GM19372 (cell line): ENCODE measurements at regions not wholly inside any gene's neighbourhood (a gene's known extent, or its start where the extent isn't known, plus 50 kb on each side); places are given as distances from the start of the nearest gene placed in this dataset.

Source experiments
- ATAC-seq: cut with Tn5 transposase; IDR thresholded peaks from one replicate; pipeline ENCODE4 v1.9.1; 2021; ENCODE audit warnings: mild to moderate bottlenecking, low read depth, moderate library complexity; ENCODE audit not compliant: unreplicated experiment

DNA sequence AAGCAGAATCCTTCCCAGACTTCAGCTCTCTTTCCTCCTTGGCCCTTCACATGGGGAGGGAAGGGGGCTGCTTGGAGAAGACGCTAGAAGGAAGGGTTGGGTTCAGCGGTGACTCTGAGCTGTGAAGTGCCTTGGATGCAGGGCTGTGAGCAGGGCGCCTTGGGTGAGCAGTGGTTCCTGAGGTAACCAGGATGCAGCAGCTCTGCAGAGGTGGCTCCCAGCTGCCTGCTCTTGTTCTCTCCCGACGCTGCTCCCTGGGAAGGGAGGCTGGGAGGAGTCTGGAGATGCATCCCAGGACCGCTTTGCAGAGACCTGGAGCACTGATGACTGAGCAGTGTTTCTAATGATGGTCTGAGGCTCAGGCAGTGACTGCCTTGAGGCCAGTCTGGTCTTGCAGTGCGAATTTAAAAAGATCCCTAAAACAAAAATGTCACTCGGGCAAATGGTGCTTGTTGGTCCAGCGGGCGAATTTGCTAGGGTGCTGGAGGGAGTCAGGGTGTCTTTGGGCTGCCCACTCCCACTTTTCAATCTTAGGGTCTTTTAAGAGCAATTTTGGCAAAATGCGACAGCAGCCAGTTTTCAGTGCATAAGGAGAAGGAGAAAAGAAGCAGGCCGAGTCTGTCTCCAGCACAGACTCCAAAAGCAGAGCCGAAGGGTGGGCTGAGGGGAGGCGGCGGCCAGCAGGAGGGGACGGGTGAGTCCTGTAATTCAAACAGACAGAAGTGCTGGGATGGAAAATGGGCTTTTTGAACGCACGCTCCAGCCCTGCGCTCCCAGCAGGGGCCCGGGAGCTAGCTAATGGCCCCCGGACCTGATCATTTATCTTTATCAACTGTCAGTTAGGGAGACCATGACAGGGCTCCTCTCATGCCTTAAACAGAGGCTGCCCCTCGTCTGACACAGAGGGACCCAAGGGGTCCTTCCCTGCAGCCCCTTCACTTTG, 191.2 kb upstream of the SHH start:
- ATAC-seq, result no peak

DNA sequence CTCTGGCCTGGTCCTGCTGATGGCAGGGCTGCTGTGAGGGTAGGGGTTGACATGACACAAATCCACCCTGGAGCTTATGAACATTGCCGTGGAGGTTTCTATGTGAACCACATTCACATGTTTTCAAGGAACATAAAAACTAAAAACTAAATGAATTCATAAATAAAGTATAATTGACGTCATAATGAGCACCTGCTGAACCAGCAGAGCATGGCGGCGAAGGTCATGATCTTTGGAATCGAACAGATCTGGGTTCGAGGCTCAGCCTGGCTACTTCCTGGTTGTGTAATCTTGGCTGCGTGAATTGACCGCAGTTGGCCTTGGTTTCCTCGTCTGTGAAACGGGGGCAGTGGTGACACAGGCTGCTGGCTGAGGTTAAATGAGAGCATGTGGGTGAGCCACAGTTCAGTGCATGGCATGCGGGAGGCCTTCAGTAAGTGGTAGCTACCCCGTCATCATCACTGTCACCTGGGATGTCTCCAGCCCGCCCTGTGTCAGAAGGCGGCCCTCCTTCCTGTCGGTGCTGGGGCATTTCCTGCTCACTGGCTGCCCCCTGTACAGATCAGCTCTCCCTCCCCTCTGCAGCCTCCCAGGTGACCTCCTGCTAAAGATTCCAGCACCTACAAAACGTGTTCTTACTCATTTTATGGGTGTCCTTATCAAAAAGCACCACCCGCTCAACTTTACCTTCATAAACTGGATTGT, 190.3 kb upstream of the SHH start:
- no peak for ATAC-seq

DNA sequence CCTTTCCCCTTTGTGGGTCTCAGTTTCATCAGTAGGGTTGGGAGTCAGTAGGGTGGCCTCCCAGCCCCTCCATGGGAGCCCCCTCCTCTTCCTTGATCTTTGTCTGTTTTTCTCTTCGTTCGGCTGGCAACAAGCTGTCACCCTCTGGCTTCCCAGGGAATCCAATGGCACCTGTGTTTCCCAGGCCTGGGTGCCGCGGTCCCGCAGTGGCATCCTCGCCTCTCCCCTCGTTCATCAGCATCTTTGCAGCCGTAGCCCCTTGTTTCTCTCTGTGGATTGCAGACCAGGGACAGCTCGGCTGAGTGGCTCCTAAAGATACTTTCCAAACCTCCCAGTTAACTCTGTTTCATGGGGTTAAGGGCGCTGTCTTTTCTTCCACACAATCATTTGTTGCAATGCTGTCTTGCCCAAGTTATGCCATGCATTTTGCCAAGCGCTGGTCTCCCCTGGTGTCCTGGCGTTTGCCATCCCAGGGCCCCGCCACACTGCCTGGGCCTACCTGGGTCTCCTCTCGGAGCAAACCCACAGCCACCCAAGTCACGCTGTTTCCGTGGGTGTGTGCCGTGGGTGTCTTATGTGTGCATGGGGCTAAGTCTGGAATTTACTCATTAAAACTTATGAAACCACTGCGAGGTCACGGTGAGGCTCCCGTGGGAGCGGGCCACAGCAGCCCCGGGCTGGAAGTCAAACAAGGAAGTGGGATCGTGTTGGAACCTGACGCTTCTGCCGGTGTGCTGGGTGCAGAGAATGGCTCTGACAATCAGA, 189.4 kb upstream of the SHH start:
- no peak for ATAC-seq

DNA sequence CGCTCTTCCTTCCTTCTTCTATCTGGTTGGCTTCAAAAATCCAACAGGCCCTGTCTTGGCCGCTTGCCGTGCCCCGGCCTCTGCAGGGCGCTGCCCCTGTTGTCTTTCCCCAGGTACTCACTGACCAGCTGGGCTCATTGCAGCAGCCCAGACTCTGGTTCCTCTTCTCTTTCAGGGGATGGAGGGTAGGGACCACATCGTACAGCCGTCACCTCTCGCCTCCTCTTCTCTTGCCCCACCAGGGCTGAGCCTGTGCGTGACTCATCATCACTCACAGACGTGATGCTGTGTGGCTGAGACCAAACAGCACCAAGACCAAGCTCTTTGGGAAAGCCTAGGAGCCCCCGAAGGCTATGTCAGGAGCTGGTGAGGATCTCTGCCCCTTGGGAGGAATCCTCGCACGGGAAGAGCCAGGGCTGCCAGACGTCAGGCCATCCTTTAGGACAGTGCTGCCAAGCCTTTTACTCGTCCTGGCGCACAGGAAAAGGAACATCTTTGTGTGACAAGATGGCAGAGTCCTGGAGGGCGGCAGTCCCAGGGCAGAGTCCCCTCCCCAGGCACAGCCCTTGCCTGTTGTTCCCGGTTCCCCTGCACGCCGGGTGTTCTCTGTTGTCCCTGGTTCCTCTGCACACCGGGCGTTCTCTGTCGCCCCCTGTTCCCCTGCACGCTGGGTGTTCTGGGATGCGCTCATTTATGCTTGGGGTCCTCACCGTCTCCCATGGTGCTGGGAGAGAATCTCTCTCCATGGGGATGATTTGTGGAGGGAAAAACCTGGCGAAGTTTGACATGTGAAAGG, 188.5 kb upstream of the SHH start:
- no peak for ATAC-seq

DNA sequence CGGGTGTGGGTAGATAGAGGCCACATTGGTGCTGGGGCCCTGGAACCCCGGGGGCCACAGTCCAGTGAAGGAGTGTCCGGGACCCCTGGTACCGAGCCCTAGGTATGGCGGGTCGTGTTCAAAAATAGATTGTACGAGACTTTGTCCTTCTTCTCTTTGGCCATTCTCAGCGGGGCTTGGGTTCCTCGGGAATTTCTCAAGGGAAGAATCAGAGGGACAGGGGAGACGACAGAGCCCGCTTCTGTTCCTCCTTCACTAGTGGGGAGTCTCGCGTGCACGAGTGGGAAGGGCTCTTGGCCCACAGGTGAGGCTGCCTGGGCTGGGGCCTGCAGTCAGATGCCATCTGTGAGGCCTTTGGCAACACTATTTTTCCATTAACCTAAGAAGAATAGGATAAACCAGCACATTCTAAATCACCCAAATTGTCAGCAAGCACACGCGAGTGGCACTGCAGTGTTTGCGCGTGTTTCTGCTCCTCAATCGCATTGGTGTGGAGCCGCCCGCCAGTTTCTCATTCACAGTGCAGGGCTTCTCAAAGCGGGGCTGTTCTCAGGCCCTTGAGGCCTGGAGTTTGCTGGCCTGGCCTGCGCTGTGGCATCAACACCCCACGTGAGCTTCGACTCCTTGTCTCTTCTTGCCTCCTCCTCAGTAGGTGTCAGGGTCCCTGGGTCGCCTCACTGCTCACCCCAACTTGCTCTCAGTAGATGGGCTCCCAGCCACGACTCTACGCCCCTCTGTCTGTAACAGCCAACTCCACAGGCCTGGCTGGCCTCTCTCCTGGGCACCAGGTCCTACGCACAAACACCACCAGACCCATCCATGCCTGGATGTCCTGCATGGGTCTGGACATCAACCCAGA, 187.6 kb upstream of the SHH start:
- no peak for ATAC-seq

DNA sequence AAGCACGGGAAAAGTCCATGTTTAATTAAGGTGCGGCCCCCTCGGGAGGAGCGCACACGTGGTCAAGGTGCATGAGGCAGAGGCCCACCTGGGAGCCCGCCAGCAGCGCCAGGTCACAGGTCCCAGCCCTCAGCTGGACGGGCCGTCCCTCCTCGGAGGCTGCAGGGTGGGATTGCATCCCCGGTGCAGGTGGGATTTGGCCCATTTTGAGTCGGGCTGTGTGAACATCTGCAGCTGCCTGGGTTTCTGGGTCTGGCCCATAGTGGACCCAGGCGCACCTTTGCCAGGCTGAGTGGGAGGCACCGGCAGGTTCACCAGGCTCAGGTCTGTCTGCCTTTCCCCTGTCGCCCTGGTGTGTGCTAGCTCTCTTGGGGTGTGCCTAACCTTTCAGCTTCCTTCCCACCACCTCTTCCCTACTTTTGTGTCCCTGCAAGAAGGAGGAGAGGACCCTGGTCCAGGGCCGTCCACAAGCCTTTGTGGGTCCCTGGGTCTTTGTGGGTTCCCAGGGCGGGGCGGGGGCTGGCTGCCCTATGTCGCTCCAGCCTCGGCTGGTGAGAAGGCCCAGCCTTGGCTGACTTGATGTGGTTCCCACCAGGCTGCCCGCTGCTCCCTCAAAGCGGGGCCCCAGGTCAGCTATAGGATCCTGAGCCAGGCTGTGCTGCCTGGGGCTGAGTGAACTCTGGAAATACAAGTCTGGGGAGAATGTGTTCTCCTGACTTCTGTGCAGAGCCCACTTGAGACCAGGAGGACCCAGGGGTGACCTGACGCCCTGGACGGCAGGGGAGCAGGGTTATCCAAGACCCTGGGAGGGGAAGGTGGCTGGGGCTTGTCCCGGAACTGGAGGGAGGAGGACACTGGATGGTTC, 186.7 kb upstream of the SHH start:
- no peak for ATAC-seq

DNA sequence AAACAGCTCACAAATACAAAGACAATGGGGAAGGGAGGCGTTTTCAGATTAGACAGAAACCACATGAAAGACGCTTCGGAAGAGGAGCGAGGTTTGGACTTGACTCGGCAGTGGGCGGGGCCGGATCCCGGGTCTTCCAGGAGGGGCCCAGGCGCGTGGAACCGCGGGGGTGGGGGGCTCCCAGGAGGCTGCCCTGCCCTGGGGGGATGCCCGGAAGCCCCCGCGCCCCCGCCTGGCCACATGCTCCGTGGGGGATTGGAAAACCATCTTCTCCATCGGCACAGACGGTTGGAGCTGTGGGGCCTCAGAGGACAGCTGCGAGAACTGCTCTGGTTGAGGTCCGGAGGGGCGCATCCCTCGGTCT, 186.0 kb upstream of the SHH start:
- ATAC-seq, result no peak

DNA sequence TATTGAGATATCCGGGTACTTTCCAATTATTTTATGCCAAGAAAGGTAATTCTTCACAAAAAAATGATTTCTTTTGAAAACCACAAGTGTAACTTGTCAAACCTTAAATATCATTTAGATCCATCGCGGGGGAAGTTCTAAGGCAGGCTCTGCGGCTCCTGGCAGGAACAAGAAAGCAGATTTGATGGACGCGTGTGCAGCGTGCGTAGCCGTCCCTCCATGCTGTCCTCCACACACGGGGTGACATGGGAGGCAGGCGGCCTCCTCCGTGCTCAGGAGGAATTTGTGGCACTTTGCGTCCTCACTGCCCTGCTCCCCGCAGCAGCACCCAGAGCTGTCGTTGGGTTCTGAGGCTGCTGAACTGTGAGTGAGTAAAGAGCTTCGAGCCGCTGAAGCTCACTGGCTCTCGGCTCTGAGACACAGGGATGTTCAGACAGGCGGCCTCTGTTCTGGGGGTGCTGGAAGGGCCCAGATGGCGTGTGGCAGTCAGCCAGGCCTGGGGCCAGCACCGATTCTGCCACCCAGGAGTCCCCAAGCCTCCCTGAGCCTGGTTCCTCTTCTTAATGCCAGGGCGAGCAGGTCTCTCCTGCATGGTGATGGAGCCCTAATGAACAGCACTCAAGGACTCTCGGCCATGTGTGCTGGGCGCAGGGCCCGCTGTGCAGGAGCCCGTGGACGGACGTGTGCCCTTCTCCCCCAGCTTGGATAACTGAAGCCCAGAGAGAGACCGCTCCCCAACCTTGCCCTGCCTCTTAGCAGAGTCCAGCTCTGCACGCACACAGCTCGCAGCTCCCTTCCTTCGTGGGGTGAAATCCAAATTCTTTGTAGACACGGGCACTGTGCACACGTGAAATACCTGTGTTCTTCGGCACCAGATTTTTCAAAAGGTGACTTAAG, 185.4 kb upstream of the SHH start:
- no peak for ATAC-seq

DNA sequence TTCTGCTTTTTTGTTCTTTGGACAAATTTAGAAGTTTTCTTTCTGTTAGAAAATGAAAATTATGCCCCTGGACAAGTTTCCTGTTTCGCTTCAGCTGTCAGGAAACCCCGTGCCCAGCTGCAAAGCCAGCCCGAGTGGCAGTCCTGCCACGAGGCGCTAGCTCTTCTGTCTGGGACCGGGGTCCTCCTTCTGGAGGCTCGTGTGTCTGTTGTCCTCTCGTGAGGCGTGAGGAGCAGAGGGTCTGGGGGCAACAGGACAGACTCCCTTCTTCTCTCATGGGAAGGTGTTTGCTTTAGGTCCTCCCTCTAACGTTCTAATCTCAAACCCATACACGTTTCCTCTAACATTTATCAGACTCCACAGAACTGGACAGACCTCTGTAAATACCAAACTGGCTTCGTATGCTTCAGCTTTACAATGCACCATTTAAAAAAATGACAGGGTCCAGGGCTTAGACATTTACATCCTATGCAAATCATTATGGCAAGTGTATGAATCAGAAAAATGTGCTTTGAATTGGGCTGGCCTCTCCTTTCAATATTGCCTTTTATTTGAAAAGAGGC, 184.5 kb upstream of the SHH start:
- ATAC-seq, result no peak

DNA sequence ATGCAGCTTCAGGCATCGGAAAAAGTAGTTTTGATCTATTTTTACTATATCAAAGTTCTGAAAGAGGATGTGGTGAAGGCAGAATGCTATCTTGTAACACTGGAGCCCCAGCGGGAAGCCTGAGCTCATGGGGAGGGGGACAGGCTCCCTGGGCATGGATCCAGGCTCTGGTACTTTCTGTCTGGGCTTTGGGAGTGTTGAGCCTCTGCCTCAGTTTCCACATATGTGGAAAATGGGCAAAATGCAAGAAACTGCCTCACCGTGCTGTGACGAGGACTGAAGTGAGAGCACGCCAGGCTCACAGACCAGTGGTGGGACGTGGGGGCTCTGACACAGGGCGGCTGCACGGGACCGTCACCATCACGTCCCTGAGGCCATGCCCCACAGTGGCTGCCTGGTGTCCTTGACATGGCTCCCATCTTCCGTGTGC, 182.9 kb upstream of the SHH start:
- ATAC-seq, result peak; percentile 71

DNA sequence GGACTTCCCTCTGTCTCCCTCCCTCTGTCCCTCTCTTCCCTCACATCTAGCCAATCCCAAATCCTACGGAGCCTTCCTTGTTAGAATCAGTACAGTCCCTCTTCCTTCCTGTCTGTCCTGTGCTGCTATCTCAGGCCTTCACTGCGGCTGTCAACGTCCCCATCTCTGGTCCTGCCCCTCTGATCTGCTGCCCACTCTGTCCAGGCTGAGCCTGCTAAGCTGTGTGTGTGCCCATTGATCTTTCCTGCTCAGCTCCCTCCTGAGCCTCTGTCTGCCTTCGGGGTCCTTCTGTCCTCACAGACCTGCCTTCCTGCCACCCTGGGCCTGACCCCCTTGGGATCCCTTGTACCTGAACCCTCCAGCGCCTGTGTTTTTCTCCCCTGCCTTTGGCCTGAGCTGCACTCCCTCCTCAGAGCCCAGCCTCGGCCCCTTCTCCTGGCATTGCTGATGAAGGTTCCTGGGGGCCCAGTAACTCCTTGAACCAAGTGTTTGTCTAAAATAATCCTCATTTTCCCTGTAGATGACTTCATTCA, 182.1 kb upstream of the SHH start:
- no peak for ATAC-seq

DNA sequence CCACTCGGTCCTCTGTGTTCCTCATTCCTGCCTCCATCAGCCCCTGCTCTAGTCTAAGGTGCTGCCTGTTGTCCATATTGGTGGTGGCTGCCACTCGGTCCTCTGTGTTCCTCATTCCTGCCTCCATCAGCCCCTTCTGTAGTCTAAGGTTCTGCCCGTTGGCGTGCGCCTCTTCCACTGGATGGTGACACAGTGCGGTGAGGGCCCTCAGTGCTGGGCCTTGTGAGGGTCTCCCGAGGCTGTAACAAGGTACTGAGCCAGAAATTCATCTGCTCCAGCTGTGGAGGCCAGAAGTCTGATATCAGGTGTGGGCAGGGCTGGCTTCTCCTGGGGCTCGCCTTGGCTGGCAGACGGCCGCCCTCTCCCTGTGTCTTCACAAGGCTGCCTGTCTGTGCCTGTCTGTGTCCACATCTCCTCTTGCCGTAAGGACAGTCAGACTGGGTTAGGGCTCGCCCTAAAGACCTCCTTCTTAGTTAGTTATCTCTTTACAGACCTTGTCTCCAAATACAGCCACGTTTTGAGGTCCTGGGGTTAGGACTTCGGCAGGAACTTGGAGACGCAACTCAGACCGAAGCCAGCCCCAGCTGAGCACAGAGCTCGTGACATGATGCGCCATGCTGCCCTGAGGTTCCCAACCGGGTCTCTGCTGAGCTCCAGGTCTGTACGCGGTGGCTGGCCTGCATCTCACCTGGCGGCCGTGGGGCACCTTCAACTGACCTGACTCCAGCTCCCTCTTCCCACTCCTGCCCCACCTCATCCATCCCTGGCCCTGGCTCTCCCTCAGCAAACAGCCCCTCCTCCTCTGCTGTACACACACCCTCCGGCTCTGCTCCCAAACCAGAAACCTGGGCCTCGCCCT, 181.4 kb upstream of the SHH start:
- no peak for ATAC-seq

DNA sequence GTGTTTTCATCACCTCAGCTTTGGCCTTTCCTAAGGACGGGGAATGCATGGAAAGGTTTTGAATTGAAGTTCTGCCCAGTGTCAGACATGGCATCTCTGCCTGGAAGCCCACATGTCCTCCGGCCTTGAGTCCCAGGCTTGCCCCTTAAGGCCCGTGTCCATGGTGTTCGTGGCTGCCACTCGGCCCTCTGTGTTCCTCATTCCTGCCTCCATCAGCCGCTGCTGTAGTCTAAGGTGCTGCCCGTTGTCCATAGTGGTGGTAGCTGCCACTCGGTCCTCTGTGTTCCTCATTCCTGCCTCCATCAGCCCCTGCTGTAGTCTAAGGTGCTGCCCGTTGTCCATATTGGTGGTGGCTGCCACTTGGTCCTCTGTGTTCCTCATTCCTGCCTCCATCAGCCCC, 180.7 kb upstream of the SHH start:
- ATAC-seq, result no peak

DNA sequence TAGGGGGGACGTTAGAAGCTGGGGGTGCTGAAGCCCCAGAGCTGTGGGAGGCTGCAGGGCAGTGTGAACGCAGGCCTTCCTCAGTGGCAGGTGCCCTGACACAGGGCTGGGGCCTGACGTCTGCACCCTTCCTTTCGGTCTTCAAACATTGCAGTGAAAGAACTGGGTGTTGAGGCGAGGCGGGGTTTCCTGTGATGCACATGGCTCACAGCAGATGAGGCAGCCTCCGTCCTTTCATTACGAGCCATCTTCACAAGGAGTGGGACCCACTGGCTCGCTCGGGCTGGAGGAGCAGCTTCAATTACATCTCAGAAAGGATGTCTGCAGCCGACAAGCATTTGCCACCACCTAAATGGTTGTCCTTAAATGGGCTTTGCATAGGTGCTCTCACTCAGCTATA, 180.3 kb upstream of the SHH start:
- ATAC-seq, result no peak

DNA sequence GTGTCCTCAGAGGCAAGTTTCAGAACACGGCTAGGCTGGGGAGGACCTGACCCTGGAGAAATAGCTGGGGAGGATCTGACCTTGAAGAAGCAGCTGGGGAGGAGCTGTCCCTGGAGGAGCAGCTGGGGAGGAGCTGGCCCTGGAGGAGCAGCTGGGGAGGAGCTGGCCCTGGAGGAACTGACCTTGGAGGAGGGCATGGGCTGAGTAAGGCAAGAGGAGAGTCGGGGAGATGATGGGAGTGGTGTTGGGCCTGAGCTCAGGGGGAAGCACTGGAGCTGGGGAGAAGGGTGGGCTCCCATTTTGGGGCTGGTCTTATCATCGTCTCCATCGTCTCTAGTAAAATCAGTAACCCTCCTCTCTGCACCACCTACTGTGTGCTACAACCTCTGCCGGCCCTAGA, 179.8 kb upstream of the SHH start:
- no peak for ATAC-seq

DNA sequence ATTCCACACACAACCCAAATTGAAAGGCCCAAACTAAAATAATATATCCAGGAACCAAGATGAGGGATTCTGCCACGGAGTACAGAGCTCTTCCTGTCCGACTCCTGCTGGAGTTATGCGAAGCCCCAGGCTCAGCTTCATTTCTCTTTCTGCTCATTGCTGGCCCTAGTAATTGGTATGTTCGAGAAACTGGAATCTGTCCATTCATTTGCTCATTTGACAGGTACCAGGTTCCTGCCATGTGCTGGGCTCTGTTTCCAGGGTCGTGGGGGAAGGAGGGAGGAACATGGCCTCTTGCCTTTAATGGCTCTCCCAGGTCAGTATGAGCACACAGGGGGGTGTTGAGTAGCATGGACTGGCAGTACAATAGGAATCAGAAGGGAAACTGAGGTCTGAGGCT, 179.2 kb upstream of the SHH start:
- no peak for ATAC-seq
